ENCODE measurements at regions not wholly inside any gene's neighbourhood (a gene's known extent, or its start where the extent isn't known, plus 50 kb on each side); places are given as distances from the start of the nearest gene placed in this dataset.

DNA sequence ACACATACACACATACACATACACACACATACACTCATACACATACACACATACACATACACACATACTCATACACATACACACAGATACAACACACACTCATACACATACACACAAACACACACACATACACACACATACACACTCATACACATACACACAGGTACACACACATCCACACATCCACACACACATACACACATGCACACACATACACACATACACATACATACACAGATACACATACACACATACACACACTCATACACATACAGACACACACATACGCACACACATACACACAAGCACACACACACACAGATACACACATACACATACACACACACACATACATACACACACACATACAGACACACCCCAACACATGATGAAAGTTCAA, 729.1 kb upstream of the SOX11 start:
- H3K4me3 ChIP-seq = no peak overlapping the region
- no peak overlapping the region for H3K27ac ChIP-seq
- no peaks in the 10 kb centered on the region for H3K36me3 ChIP-seq
- intact Hi-C loops (cut with DNase I; ENCODE audit: low total_unique reads) = no loop called here
- TF ChIP-seq CTCF (IDR thresholded peaks at IDR 0.05) = no peak
- H3K4me1 ChIP-seq = no peaks in the 10 kb centered on the region
- H3K27me3 ChIP-seq = no peaks in the 10 kb centered on the region
- no peak for DNase-seq
- H3K9me3 ChIP-seq = no peaks in the 10 kb centered on the region

GRCh38 chr2:4964001-4964540, 728.1 kb upstream of the SOX11 start:
- Histone ChIP-seq H3K27me3 (no peaks in the 10 kb centered on the region), H3K27ac (no peak overlapping the region), H3K4me1 (no peaks in the 10 kb centered on the region), H3K36me3 (no peaks in the 10 kb centered on the region), H3K4me3 (no peak overlapping the region), H3K9me3 (no peaks in the 10 kb centered on the region)
- TF ChIP-seq CTCF (IDR thresholded peaks at IDR 0.05) = no peak
- no peak for DNase-seq
- intact Hi-C loops (cut with DNase I; ENCODE audit: low total_unique reads) = no loop called here

- H3K4me3 ChIP-seq = no peak overlapping the region
- H3K9me3 ChIP-seq = no peaks in the 10 kb centered on the region
- intact Hi-C loops (cut with DNase I; ENCODE audit: low total_unique reads) = no loop called here
- TF ChIP-seq CTCF (IDR thresholded peaks at IDR 0.05) = no peak
- H3K36me3 ChIP-seq = no peaks in the 10 kb centered on the region
- H3K27me3 ChIP-seq = no peaks in the 10 kb centered on the region
- DNase-seq = no peak
- H3K4me1 ChIP-seq = no peaks in the 10 kb centered on the region
- no peak overlapping the region for H3K27ac ChIP-seq
Measured at GRCh38 chr2:4964579-4964978, 727.6 kb upstream of the SOX11 start.

DNA sequence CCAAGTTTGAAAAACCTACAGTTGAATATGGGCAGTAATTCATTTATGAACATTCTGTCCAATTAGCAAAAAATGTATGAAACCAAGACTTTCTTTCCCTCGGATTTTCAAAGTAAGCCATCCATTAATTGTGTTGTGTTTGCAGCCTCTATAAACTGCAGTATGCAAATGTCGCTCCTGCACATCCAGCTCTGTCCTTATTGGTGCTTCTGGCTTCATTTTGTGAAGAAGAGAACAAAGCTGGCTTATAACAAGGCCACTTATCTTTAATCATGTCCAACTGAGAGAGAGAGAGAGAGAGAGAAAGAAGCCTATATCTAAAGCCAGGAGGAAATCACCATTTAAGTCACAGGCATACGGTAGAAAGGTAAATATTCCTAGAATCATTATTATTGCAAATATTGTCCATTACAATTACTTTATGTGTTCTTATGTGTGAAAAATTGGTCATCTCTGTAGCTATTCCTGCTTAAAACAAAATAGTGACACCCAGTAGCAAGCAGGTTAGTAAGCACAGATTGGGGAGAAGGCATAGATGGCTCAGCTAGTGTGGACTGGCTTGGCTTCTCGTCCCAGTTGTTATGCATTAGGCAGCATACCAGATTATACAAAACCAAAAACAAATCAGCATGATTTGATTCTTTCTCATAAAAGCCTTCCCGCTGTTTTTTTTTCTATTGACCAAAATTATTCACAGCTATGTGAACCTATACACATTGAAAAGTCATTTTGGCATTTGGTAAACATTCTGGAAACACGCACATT, 726.4 kb upstream of the SOX11 start:
- Histone ChIP-seq H3K4me3 (no peak overlapping the region), H3K4me1 (no peaks in the 10 kb centered on the region), H3K9me3 (no peaks in the 10 kb centered on the region), H3K36me3 (no peaks in the 10 kb centered on the region), H3K27ac (no peak overlapping the region), H3K27me3 (no peaks in the 10 kb centered on the region)
- intact Hi-C loops (cut with DNase I; ENCODE audit: low total_unique reads) = no loop called here
- DNase-seq = no peak
- no peak for TF ChIP-seq CTCF (IDR thresholded peaks at IDR 0.05)

DNA sequence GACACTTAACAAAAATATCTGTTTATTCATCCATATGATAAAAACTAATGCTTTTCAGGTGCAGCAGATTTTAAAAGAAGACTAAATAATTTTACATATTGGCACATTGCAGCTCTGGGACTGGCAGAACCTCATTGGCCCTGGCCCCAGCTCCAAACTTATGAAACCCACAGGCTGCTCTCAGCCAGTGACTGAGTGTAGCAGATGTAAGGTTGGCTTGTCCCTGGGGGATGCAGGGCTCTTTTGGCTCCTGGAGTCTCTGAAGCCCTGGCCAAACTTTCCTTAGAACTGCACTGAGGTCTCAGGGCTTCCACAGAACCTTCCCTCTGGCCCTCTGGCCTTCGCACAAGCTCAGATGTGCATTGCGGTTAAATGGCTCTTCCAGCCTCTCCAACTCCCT, 725.0 kb upstream of the SOX11 start:
- H3K9me3 ChIP-seq = no peaks in the 10 kb centered on the region
- DNase-seq = no peak

More for the DNA sequence above, 725.0 kb upstream of the SOX11 start:
- intact Hi-C loops (cut with DNase I; ENCODE audit: low total_unique reads) = no loop called here
- TF ChIP-seq CTCF (IDR thresholded peaks at IDR 0.05) = no peak
- no peak overlapping the region for H3K27ac ChIP-seq
- H3K36me3 ChIP-seq = no peaks in the 10 kb centered on the region
- no peaks in the 10 kb centered on the region for H3K27me3 ChIP-seq
- no peaks in the 10 kb centered on the region for H3K4me1 ChIP-seq
- H3K4me3 ChIP-seq = no peak overlapping the region
